Right ventricle myocardium inferior (tissue), 1 donor: ENCODE measurements at regions not wholly inside any gene's neighbourhood (a gene's known extent, or its start where the extent isn't known, plus 50 kb on each side); places are given as distances from the start of the nearest gene placed in this dataset.
A peak's percentile ranks its signal among the peaks of the same experiment; 100 is the strongest.

Experiments used
- ATAC-seq: fragments of 200-7000 bp; cut with Tn5 transposase; one replicate; pipeline ENCODE4 v1.9.1; 2020; ENCODE audit warnings: mild to moderate bottlenecking, moderate library complexity
- DNase-seq: peaks from one replicate; pipeline ENCODE4 v3.0.0; 2021; ENCODE audit errors: missing footprints
- intact Hi-C: fragments of 100-400 bp; cut with DNase I; formaldehyde crosslinking; loops from one replicate; pipeline ENCODE4 v1.11.0; 2022
- donor health status: DM: no; HTN: yes; CAD: no; lungs with severe emphysema.

- DNase-seq, result no peak
- intact Hi-C loops, result no loop called here
- ATAC-seq, result no peak
Measured at GRCh38 chr9:95822583-95823431, 52.7 kb upstream of the ERCC6L2 start.

GRCh38 chr9:95822015-95822414, 53.5 kb upstream of the ERCC6L2 start:
- intact Hi-C loops, result no loop called here
- DNase-seq, result no peak
- no peak for ATAC-seq

DNA sequence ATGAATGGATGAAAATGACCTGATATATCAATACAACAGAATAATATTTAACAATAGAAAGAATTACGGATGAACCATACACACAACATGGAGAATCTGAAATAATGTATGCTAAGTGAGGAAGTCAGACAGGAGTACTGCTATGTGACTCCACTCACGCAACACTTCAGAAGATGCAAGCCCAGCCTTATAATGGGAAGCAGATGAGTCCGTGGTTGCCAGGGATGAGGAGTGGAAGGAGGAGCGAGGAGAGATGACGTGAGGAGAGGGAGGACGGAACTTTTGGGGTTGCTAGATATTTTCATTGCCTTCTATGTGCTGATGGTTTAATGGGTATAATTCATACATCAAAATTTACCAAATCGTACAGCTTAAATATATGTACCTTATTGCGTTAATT, 55.4 kb upstream of the ERCC6L2 start:
- ATAC-seq, result no peak
- intact Hi-C loops, result no loop called here

DNA sequence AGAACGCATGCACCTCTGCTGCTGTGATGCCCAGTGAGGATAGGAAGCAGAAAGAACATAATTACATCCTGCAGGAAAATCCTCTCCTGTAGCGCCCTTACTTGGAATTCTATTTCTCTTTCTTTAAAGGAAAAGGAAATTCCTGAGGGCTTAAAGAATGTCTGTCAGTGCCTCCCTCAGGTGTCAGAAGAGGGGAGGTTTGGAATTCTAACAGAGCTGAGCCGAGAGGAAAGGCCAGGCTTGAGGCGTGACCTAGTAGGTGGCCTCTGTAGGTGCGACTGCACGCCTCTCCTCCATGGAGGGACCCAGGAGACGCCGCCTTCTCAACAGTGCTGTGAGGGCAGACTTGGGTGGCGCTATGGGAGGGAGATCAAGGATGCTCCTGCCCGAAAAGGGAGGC, 55.9 kb upstream of the ERCC6L2 start:
- no peak for DNase-seq
- no peak for ATAC-seq
- intact Hi-C loops, result no loop called here

More for the DNA sequence above, 55.4 kb upstream of the ERCC6L2 start:
- no peak for DNase-seq

DNA sequence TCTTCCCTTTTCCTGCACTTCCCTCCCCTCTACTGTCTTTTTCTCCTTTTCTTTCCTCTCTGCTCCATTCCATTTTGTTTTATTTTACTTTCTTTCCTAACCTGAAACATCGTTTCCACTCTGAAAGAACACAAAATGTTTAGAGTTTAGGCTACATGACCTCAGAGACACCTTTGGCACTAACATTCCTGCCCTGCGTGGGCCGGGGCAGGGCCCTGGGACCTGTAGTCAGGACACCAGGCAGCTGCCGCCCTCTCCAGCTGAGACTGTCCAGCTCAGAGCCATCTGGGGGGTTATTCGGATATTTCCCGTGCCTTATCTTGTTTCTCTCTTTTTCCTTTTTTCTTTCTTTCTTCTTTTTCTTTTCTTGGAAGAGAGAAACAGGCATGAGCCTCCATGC, 58.3 kb upstream of the ERCC6L2 start:
- intact Hi-C loops, result no loop called here
- DNase-seq (no peak), ATAC-seq (no peak)

DNA sequence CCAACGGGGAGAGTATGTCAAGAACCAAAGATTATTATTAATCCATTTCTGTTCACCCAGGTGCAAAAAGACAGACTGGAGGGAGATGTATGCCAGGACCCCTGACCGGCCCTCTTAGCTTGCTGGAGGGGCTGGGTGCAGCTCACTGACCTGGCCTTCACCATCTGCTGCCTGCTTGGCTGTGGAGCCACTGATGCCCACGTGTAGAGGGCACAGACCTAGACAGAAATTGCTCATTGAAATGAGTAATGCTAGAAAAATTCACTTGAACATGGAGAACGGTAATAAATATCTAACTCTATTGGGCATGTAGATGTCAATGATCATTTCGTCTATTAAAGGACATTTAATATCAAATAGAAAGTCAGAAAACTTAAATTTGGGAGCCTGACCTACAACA, 58.8 kb upstream of the ERCC6L2 start:
- DNase-seq, result no peak
- intact Hi-C loops, result no loop called here

DNA sequence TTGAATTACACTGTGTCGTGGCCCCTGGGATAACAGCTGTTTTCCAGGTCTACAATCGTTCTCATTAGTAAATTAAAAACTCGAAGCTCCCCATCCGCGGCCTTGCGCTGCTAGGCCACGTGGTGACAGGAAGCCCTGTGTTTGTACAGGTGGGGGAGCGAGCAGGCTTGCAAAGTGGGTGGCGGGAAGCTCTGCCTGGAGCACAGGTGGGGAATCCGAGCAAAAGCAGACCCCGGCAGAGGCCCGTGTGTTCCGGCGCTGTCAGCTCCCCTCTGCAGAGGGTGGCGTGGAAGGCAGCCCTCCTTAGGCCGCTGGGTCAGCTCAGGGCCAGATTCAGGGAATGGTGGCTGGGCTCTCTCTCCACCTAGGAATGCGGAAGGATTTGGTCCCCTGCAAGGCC, 59.5 kb upstream of the ERCC6L2 start:
- DNase-seq, result no peak
- intact Hi-C loops, result no loop called here
- ATAC-seq, result no peak

More for the DNA sequence above, 58.8 kb upstream of the ERCC6L2 start:
- no peak for ATAC-seq

- ATAC-seq (no peak), DNase-seq (no peak)
- intact Hi-C loops, result no loop called here
Measured at GRCh38 chr9:95815133-95815532, 60.4 kb upstream of the ERCC6L2 start.

DNA sequence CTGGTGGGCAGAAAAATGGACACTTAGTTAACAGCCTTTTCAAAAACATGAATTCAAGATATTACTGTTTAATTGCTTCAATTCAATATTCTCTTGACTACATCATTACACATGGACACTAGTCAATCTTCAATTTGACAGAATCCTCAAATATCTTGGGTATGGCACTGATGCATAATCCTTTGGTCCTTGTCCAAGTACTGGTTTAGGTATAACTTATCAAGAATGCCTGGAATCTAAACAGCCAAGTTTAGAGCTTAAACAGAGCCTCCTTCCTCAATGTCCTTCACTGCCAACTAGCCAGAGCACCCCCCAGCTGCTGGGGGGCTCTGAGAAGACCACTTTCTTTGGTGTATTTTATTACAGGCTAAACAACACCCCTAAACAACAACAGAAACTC, 61.6 kb upstream of the ERCC6L2 start:
- no peak for DNase-seq
- no peak for ATAC-seq
- intact Hi-C loops, result no loop called here

DNA sequence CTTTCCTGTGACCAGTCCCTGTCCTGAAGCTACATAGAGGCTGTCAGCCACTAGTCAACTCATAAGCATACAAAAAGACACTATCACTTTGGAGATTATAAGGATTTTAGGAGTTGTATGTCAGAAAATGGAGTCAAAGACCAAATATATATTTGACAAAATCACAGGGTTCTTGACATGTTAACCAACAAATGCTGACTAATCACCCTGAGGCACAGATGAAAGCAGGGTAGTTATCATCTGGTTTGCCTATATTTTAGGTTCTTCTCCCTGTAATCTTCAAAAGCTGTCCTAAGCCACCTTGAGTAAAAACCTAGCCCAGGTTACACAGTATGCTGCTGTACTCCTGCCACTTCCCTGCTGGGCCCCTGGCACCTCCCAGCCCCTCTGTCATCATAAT, 64.7 kb upstream of the ERCC6L2 start:
- no peak for DNase-seq
- no peak for ATAC-seq
- intact Hi-C loops, result no loop called here

DNA sequence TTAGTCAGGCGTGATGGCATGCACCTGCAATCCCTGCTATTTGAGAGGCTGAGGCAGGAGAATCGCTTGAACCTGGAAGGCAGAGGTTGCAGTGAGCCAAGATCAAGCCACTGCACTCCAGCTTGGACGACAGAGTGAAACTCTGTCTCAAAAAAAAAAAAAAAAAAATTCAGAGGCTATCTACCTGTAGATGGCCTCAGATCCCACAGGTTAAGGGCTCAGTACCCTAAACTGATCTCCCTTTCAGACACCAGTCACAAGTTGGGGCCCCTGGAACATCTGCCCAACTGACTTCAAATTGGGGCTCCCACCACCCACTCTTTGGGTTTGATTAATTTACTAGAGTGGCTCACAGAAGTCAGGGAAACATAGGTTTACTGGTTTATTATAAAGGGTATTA, 65.4 kb upstream of the ERCC6L2 start:
- no peak for DNase-seq
- ATAC-seq, result no peak
- intact Hi-C loops, result no loop called here

- no peak for DNase-seq
- no peak for ATAC-seq
- intact Hi-C loops, result no loop called here
Measured at GRCh38 chr9:95809686-95810085, 65.8 kb upstream of the ERCC6L2 start.

- intact Hi-C loops, result no loop called here
- DNase-seq (no peak), ATAC-seq (no peak)
Measured at GRCh38 chr9:95808011-95808410, 67.5 kb upstream of the ERCC6L2 start.

DNA sequence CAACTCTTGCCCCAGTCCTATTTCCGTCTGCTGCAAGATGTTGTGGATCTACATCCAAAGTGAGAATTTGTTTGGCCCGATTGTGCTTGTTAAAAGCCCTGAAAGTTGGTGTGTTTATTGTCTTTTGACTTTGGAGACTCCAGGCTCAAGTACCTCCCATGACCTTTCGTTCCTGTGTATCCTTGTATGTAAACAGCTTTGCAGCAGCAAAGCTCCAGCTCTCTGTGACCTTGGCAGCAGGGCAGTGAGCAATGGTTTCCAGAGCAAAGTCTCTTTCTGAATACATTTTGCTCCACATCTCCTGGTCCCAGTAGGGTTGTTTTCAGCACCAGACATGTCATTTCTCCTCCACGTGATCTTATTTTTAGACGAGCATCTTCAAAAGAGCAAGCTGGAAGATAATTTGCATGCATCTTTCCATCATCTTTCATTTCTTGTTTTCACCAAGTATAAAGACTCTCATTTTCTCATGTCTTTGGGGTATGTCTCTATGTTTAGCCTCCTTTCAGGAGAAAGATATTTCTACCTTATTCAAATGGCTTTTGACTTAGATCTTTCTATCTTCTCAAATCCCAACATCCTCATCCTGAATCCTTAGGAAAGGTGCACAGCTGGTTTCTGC, 68.1 kb upstream of the ERCC6L2 start:
- ATAC-seq (peak; percentile 71), DNase-seq (no peak)
- intact Hi-C loops, result no loop called here

- ATAC-seq (no peak), DNase-seq (no peak)
- intact Hi-C loops, result no loop called here
Measured at GRCh38 chr9:95803197-95803596, 72.3 kb upstream of the ERCC6L2 start.

- ATAC-seq, result no peak
- no peak for DNase-seq
- intact Hi-C loops, result no loop called here
Measured at GRCh38 chr9:95801797-95802196, 73.7 kb upstream of the ERCC6L2 start.

DNA sequence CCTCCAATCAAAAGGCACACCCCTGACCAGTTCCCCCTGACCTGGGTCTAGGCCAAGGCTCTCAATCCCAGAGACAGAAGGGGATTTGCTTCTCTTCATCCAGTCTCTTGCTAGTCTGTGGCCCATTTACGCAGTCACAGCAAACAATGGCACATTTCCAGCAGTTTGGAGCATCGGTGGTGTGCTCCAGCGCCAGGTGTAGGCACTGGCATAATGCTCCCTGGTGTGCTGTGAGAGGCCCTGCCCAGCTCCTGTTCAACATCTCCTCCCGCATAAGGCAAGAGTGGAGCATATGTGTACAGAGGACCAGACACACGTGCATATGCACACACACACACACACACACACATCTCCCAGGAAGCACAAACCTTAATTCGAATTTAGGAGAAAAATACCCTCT, 79.5 kb upstream of the ERCC6L2 start:
- ATAC-seq (no peak), DNase-seq (no peak)
- intact Hi-C loops, result no loop called here

GRCh38 chr9:95793924-95794828, 81.3 kb upstream of the ERCC6L2 start:
- intact Hi-C loops, result no loop called here
- ATAC-seq, result peak; percentile 56
- DNase-seq, result no peak

GRCh38 chr9:95791695-95792094, 83.8 kb upstream of the ERCC6L2 start:
- intact Hi-C loops, result no loop called here
- ATAC-seq (no peak), DNase-seq (no peak)

DNA sequence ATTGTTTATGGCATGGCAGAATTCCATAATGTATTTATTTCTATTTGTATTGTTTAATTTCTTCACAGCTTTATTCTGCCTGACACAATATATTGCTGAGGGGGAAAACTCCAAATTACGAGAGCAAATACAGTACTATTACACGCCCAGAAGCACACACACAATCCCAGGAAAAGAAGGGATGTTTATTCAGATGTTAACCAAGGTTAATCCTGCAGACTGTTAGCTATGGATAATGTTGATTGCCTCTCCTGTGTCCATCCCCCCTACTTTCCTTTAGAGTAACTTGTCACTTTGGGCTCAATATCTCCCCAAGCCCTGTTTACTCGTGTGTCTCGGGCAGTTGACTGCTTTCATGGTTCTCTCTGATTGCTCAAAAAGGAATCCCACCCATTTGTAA, 84.2 kb upstream of the ERCC6L2 start:
- no peak for ATAC-seq
- DNase-seq, result no peak
- intact Hi-C loops, result no loop called here
